CD8-positive, alpha-beta memory T cell (primary cell): ENCODE measurements at regions not wholly inside any gene's neighbourhood (a gene's known extent, or its start where the extent isn't known, plus 50 kb on each side); places are given as distances from the start of the nearest gene placed in this dataset.

ENCODE experiments used
- CTCF ChIA-PET: fragments of 350-600 bp; sonication (Branson Sonifier 250); formaldehyde crosslinking; loops from one replicate; lab custom pipeline; 2021; ENCODE audit warnings: antibody characterized with exemption; lab: Charles Lee
- POLR2A ChIA-PET: fragments of 350-600 bp; sonication (Branson Sonifier 250); formaldehyde crosslinking; loops from one replicate; lab custom pipeline; 2021; ENCODE audit warnings: antibody characterized with exemption; lab: Charles Lee
- DNase-seq, 5 donors: peaks; one replicate each; pipeline versions ENCODE4 v3.0.0 to v3.0.0-alpha.2; 2020 to 2022; ENCODE audit warnings: mixed read lengths in 1 of 5
- H3K27ac ChIP-seq: one replicate; pipeline ENCODE4 v1.7.0; 2013; ENCODE audit warnings: low read depth, mild to moderate bottlenecking, low read length, moderate library complexity
- H3K27me3 ChIP-seq: 2 replicates; pipeline ENCODE4 v1.7.0; 2013; ENCODE audit warnings: low read length, mild to moderate bottlenecking; ENCODE audit not compliant: insufficient read depth, poor library complexity, severe bottlenecking
- H3K36me3 ChIP-seq: 2 replicates; pipeline ENCODE4 v1.7.0; 2013; ENCODE audit warnings: mild to moderate bottlenecking, low read length, moderate library complexity; ENCODE audit not compliant: insufficient read depth
- H3K4me1 ChIP-seq: 2 replicates; pipeline ENCODE4 v1.7.0; 2013; ENCODE audit warnings: mild to moderate bottlenecking, low read length, moderate library complexity; ENCODE audit not compliant: insufficient read depth
- H3K4me3 ChIP-seq: 2 replicates; pipeline ENCODE4 v1.7.0; 2013; ENCODE audit warnings: mild to moderate bottlenecking, low read length
- H3K9me3 ChIP-seq: 2 replicates; pipeline ENCODE4 v1.7.0; 2013; ENCODE audit warnings: mild to moderate bottlenecking, low read length
- H3K27ac Mint-ChIP-seq, 8 donors: one replicate each; pipeline ENCODE4 v1.8.0; 2020 to 2021; ENCODE audit warnings: mixed read lengths in 8 of 8, mild to moderate bottlenecking in 6 of 8, inconsistent platforms in 3 of 8, moderate library complexity in 3 of 8
- H3K27me3 Mint-ChIP-seq, 2 donors: one replicate each; pipeline ENCODE4 v1.8.0; 2020 to 2021; ENCODE audit warnings: mixed read lengths in 2 of 2, mild to moderate bottlenecking in 1 of 2, moderate library complexity in 1 of 2
- H3K36me3 Mint-ChIP-seq, 3 donors: one replicate each; pipeline ENCODE4 v1.8.0; 2020 to 2021; ENCODE audit warnings: mixed read lengths in 3 of 3, inconsistent platforms in 1 of 3, mild to moderate bottlenecking in 1 of 3
- H3K4me1 Mint-ChIP-seq, 3 donors: one replicate each; pipeline ENCODE4 v1.8.0; 2020 to 2021; ENCODE audit warnings: mixed read lengths in 3 of 3, inconsistent platforms in 1 of 3, mild to moderate bottlenecking in 1 of 3
- H3K4me3 Mint-ChIP-seq, 7 donors: one replicate each; pipeline ENCODE4 v1.8.0; 2020 to 2021; ENCODE audit warnings: mixed read lengths in 7 of 7, mild to moderate bottlenecking in 6 of 7, moderate library complexity in 4 of 7, inconsistent platforms in 2 of 7
- H3K9me3 Mint-ChIP-seq, 5 donors: one replicate each; pipeline ENCODE4 v1.8.0; 2020 to 2022; ENCODE audit warnings: mixed read lengths in 5 of 5, mild to moderate bottlenecking in 3 of 5, moderate library complexity in 2 of 5, inconsistent platforms in 1 of 5

GRCh38 chr18:45349467-45349866 lies 265.8 kb upstream of the SLC14A2 start:
- no peaks in the 10 kb centered on the region for H3K9me3 ChIP-seq
- H3K27ac Mint-ChIP-seq = no peak overlapping the region

GRCh38 chr18:45350404-45351156 lies 264.7 kb upstream of the SLC14A2 start:
- POLR2A ChIA-PET = no interaction called here
- Mint-ChIP-seq H3K36me3 (no peaks in the 10 kb centered on the region), H3K27me3 (peaks cover 0 to 6% of the 10 kb centered on the region in 2 donors), H3K27ac (no peak overlapping the region), H3K4me1 (no peaks in the 10 kb centered on the region), H3K9me3 (no peaks in the 10 kb centered on the region), H3K4me3 (no peak overlapping the region)
- no peak overlapping the region for H3K4me3 ChIP-seq
- H3K9me3 ChIP-seq = no peaks in the 10 kb centered on the region
- no peaks in the 10 kb centered on the region for H3K36me3 ChIP-seq
- no peak for DNase-seq
- no peaks in the 10 kb centered on the region for H3K4me1 ChIP-seq
- H3K27ac ChIP-seq = no peak overlapping the region
- CTCF ChIA-PET = no interaction called here
- no peaks in the 10 kb centered on the region for H3K27me3 ChIP-seq

More at GRCh38 chr18:45349467-45349866, 265.8 kb upstream of the SLC14A2 start:
- H3K36me3 ChIP-seq = no peaks in the 10 kb centered on the region
- H3K27me3 Mint-ChIP-seq = peaks cover 0 to 3% of the 10 kb centered on the region in 2 donors
- no peaks in the 10 kb centered on the region for H3K4me1 ChIP-seq
- H3K9me3 Mint-ChIP-seq = no peaks in the 10 kb centered on the region
- CTCF ChIA-PET = no interaction called here
- no peak for DNase-seq
- H3K27me3 ChIP-seq = no peaks in the 10 kb centered on the region
- POLR2A ChIA-PET = no interaction called here
- no peaks in the 10 kb centered on the region for H3K4me1 Mint-ChIP-seq
- H3K4me3 ChIP-seq = no peak overlapping the region
- no peak overlapping the region for H3K27ac ChIP-seq
- no peak overlapping the region for H3K4me3 Mint-ChIP-seq
- no peaks in the 10 kb centered on the region for H3K36me3 Mint-ChIP-seq

GRCh38 chr18:45352874-45353273 lies 262.4 kb upstream of the SLC14A2 start:
- H3K27ac ChIP-seq = no peak overlapping the region
- Mint-ChIP-seq H3K4me1 (no peaks in the 10 kb centered on the region), H3K27ac (no peak overlapping the region), H3K9me3 (no peaks in the 10 kb centered on the region), H3K36me3 (no peaks in the 10 kb centered on the region), H3K27me3 (peaks cover 0 to 6% of the 10 kb centered on the region in 2 donors), H3K4me3 (no peak overlapping the region)
- H3K36me3 ChIP-seq = no peaks in the 10 kb centered on the region
- no peak for DNase-seq
- no peaks in the 10 kb centered on the region for H3K9me3 ChIP-seq
- H3K4me3 ChIP-seq = no peak overlapping the region
- no peaks in the 10 kb centered on the region for H3K27me3 ChIP-seq
- CTCF ChIA-PET = no interaction called here
- no peaks in the 10 kb centered on the region for H3K4me1 ChIP-seq
- POLR2A ChIA-PET = no interaction called here

GRCh38 chr18:45353530-45353929 lies 261.7 kb upstream of the SLC14A2 start:
- no peaks in the 10 kb centered on the region for H3K9me3 Mint-ChIP-seq
- Histone ChIP-seq H3K27me3 (no peaks in the 10 kb centered on the region), H3K36me3 (no peaks in the 10 kb centered on the region), H3K4me1 (no peaks in the 10 kb centered on the region), H3K27ac (no peak overlapping the region), H3K4me3 (no peak overlapping the region), H3K9me3 (no peaks in the 10 kb centered on the region)
- no peaks in the 10 kb centered on the region for H3K4me1 Mint-ChIP-seq
- no peak for DNase-seq
- CTCF ChIA-PET = no interaction called here
- POLR2A ChIA-PET = no interaction called here
- H3K4me3 Mint-ChIP-seq = no peak overlapping the region
- no peak overlapping the region for H3K27ac Mint-ChIP-seq
- H3K36me3 Mint-ChIP-seq = no peaks in the 10 kb centered on the region
- peaks cover 0 to 6% of the 10 kb centered on the region in 2 donors for H3K27me3 Mint-ChIP-seq

DNA sequence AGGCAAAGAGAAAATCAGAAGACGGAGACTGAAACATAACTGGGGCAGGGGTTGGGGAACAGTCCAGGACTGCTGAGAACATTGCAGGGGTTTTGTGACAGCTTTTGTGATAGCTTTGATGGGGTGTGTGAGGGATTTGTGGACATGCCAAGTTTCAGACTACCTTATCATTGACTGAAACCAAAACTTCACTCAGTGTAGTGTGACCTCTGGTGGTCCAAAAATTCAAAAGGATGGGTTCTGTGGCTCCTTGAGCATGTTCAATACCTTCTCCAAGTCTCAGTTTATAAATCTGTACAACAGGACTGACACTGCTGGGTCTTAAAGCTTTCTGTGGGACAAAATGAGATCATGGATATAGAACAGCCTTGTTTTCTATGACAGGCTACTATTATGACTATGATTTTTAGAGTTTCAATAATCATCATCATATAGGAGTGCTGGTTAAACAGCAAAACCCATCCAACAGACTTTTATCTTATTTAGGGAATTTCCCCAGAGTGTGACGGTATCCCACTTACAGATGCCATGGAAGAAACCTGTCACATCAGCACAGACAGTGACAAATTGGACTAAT lies 259.2 kb upstream of the SLC14A2 start:
- Mint-ChIP-seq H3K4me3 (no peak overlapping the region), H3K4me1 (no peaks in the 10 kb centered on the region), H3K9me3 (no peaks in the 10 kb centered on the region), H3K27ac (no peak overlapping the region), H3K27me3 (peaks cover under 1 to 16% of the 10 kb centered on the region in 2 donors), H3K36me3 (no peaks in the 10 kb centered on the region)
- no peak overlapping the region for H3K27ac ChIP-seq
- no peak for DNase-seq
- ChIA-PET CTCF (no interaction called here), POLR2A (no interaction called here)
- no peaks in the 10 kb centered on the region for H3K36me3 ChIP-seq
- no peak overlapping the region for H3K4me3 ChIP-seq
- no peaks in the 10 kb centered on the region for H3K4me1 ChIP-seq
- no peaks in the 10 kb centered on the region for H3K9me3 ChIP-seq
- no peaks in the 10 kb centered on the region for H3K27me3 ChIP-seq

GRCh38 chr18:45357686-45358470 lies 257.4 kb upstream of the SLC14A2 start:
- ChIA-PET POLR2A (no interaction called here), CTCF (no interaction called here)
- no peak overlapping the region for H3K4me3 ChIP-seq
- no peaks in the 10 kb centered on the region for H3K9me3 ChIP-seq
- Mint-ChIP-seq H3K4me3 (no peak overlapping the region), H3K4me1 (no peaks in the 10 kb centered on the region), H3K9me3 (peaks cover 0 to 3% (median 0%) of the 10 kb centered on the region in 5 donors), H3K36me3 (no peaks in the 10 kb centered on the region), H3K27me3 (peaks cover 1 to 18% of the 10 kb centered on the region in 2 donors), H3K27ac (no peak overlapping the region)
- no peaks in the 10 kb centered on the region for H3K4me1 ChIP-seq
- H3K27ac ChIP-seq = no peak overlapping the region
- no peaks in the 10 kb centered on the region for H3K36me3 ChIP-seq
- H3K27me3 ChIP-seq = no peaks in the 10 kb centered on the region
- DNase-seq = no peak

GRCh38 chr18:45359275-45360009 lies 255.8 kb upstream of the SLC14A2 start:
- Mint-ChIP-seq H3K4me1 (no peaks in the 10 kb centered on the region), H3K36me3 (no peaks in the 10 kb centered on the region)

More at GRCh38 chr18:45359275-45360009, 255.8 kb upstream of the SLC14A2 start:
- ChIA-PET CTCF (no interaction called here), POLR2A (no interaction called here)
- Mint-ChIP-seq H3K27ac (no peak overlapping the region), H3K4me3 (peak overlapping the region in 1 of 7 donors; percentile 34), H3K9me3 (peaks cover 0 to 3% (median 0%) of the 10 kb centered on the region in 5 donors), H3K27me3 (peaks cover 1 to 31% of the 10 kb centered on the region in 2 donors)
- H3K4me3 ChIP-seq = no peak overlapping the region
- DNase-seq = no peak
- H3K27me3 ChIP-seq = no peaks in the 10 kb centered on the region
- H3K27ac ChIP-seq = no peak overlapping the region
- H3K36me3 ChIP-seq = no peaks in the 10 kb centered on the region
- no peaks in the 10 kb centered on the region for H3K9me3 ChIP-seq
- no peaks in the 10 kb centered on the region for H3K4me1 ChIP-seq
